ENCODE measurements at regions not wholly inside any gene's neighbourhood (a gene's known extent, or its start where the extent isn't known, plus 50 kb on each side); places are given as distances from the start of the nearest gene placed in this dataset.

DNA sequence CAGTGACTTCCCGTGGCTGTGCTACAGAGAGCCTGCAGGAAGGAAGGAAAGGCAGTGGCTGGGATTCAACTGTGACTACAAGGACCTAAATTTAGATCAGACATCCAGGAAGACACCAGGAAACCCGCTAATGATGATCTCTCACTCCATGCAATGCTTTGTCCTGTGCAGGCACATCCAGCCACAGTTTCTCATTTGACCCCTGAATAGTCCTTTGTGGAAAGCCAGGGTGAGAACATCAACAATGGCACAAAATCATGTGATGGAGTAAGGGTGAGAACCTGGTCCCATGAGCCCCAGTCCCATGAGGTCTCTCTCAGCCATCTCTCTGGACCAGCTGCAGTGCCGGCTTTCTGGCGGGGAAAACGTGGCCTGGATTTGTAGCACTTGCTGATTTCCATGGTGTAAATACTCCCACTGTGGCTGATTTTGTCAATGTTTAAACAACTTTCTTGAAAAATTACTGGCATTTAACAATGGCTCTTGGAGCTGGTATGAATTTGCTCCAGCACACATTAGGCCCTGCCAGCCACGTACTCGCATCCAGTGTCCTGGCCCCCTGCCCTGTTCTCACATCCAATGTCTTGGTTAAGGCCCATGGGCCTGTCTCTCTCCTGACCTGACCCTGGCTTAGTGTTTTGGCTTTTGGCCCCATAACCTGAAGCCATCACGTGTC lies 159.0 kb upstream of the HAAO start:
- TF ChIP-seq CTCF (IDR thresholded peaks at IDR 0.05; ENCODE audit: poor library complexity) (no peak), EZH2 (IDR thresholded peaks at IDR 0.05; ENCODE audit: borderline replicate concordance) (no peak)
